Ascending aorta (tissue), 2 donors: ENCODE measurements at regions not wholly inside any gene's neighbourhood (a gene's known extent, or its start where the extent isn't known, plus 50 kb on each side); places are given as distances from the start of the nearest gene placed in this dataset.

Source experiments
- DNase-seq, 2 donors: peaks; one replicate each; pipeline ENCODE4 v3.0.0-alpha.2; 2019; ENCODE audit warnings: low spot score in 2 of 2
- H3K27ac ChIP-seq, 2 donors: fragments of 200-600 bp; sonication (generic); one replicate each; pipeline ENCODE4 v1.5.1; 2016 to 2017; ENCODE audit warnings: mild to moderate bottlenecking in 1 of 2
- H3K27me3 ChIP-seq: fragments of 200-600 bp; sonication (generic); one replicate; pipeline ENCODE4 v1.5.1; 2017
- H3K36me3 ChIP-seq, 2 donors: fragments of 200-600 bp; sonication (generic); one replicate each; pipeline ENCODE4 v1.5.1; 2016
- H3K4me1 ChIP-seq, 2 donors: fragments of 200-600 bp; sonication (generic); one replicate each; pipeline ENCODE4 v1.5.1; 2016 to 2017; ENCODE audit warnings: mild to moderate bottlenecking in 1 of 2
- H3K4me3 ChIP-seq, 2 donors: fragments of 200-600 bp; sonication (generic); one replicate each; pipeline ENCODE4 v1.5.1; 2016 to 2017; ENCODE audit warnings: mild to moderate bottlenecking in 1 of 2
- H3K9me3 ChIP-seq, 2 donors: fragments of 200-600 bp; sonication (generic); one replicate each; pipeline ENCODE4 v1.5.1; 2016
- CTCF ChIP-seq, 3 experiments: fragments of 200-600 bp in 2 of 3; fragments of 450-650 bp in 1 of 3; sonication (generic) in 2 of 3; IDR thresholded peaks; one replicate each; pipeline ENCODE4 v1.5.1; 2016 to 2019; ENCODE audit warnings: antibody characterized with exemption in 3 of 3, mild to moderate bottlenecking in 1 of 3, moderate library complexity in 1 of 3
- intact Hi-C: fragments of 100-400 bp; cut with DNase I; formaldehyde crosslinking; loops from one replicate; pipeline ENCODE4 v1.15.1; 2023

- Histone ChIP-seq H3K9me3 (no peaks in the 10 kb centered on the region), H3K27ac (no peak overlapping the region), H3K27me3 (no peaks in the 10 kb centered on the region), H3K4me3 (no peak overlapping the region), H3K36me3 (no peaks in the 10 kb centered on the region), H3K4me1 (no peaks in the 10 kb centered on the region)
- intact Hi-C loops, result no loop called here
- TF ChIP-seq CTCF (IDR thresholded peaks at IDR 0.05), result no peak
- DNase-seq, result no peak
These were observed 75.6 kb downstream of the IGLL1 start for GRCh38 chr22:23504516-23504915.

- Histone ChIP-seq H3K27ac (no peak overlapping the region), H3K4me1 (no peaks in the 10 kb centered on the region), H3K27me3 (no peaks in the 10 kb centered on the region), H3K36me3 (no peaks in the 10 kb centered on the region), H3K4me3 (no peak overlapping the region), H3K9me3 (no peaks in the 10 kb centered on the region)
- no peak for TF ChIP-seq CTCF (IDR thresholded peaks at IDR 0.05)
- intact Hi-C loops, result no loop called here
- DNase-seq, result no peak
These were observed 76.2 kb downstream of the IGLL1 start for GRCh38 chr22:23503736-23504440.

GRCh38 chr22:23503142-23503541 lies 76.9 kb downstream of the IGLL1 start:
- no peaks in the 10 kb centered on the region for H3K36me3 ChIP-seq
- H3K9me3 ChIP-seq, result no peaks in the 10 kb centered on the region
- intact Hi-C loops, result no loop called here
- DNase-seq, result no peak
- H3K4me3 ChIP-seq, result no peak overlapping the region
- no peak overlapping the region for H3K27ac ChIP-seq
- H3K27me3 ChIP-seq, result no peaks in the 10 kb centered on the region
- TF ChIP-seq CTCF (IDR thresholded peaks at IDR 0.05), result no peak
- no peaks in the 10 kb centered on the region for H3K4me1 ChIP-seq

GRCh38 chr22:23501708-23502107 lies 78.4 kb downstream of the IGLL1 start:
- H3K27me3 ChIP-seq, result no peaks in the 10 kb centered on the region
- H3K4me3 ChIP-seq, result no peak overlapping the region
- no peaks in the 10 kb centered on the region for H3K36me3 ChIP-seq
- H3K27ac ChIP-seq, result no peak overlapping the region
- intact Hi-C loops, result no loop called here
- no peaks in the 10 kb centered on the region for H3K4me1 ChIP-seq
- DNase-seq, result no peak
- no peaks in the 10 kb centered on the region for H3K9me3 ChIP-seq
- TF ChIP-seq CTCF (IDR thresholded peaks at IDR 0.05), result no peak

GRCh38 chr22:23501261-23501619 lies 78.8 kb downstream of the IGLL1 start:
- Histone ChIP-seq H3K36me3 (no peaks in the 10 kb centered on the region), H3K9me3 (no peaks in the 10 kb centered on the region), H3K4me1 (no peaks in the 10 kb centered on the region), H3K4me3 (no peak overlapping the region), H3K27ac (no peak overlapping the region), H3K27me3 (no peaks in the 10 kb centered on the region)
- no peak for DNase-seq
- no peak for TF ChIP-seq CTCF (IDR thresholded peaks at IDR 0.05)
- intact Hi-C loops, result no loop called here
